H1 (cell line): ENCODE measurements at regions not wholly inside any gene's neighbourhood (a gene's known extent, or its start where the extent isn't known, plus 50 kb on each side); places are given as distances from the start of the nearest gene placed in this dataset.

ENCODE experiments used
- BRCA1 ChIP-seq: IDR thresholded peaks from 2 replicates; pipeline ENCODE4 v1.6.1; 2012; ENCODE audit warnings: low read depth, low read length, improper control_type of control experiment
- CHD7 ChIP-seq: fragments of 300-600 bp; sonication (generic); IDR thresholded peaks from 2 replicates; pipeline ENCODE4 v1.7.1; 2012; ENCODE audit warnings: low read length, moderate library complexity, mild to moderate bottlenecking, inconsistent platforms; ENCODE audit not compliant: insufficient replicate concordance
- E2F6 ChIP-seq: IDR thresholded peaks from 2 replicates; pipeline ENCODE4 v1.6.1; 2012; ENCODE audit warnings: inconsistent platforms
- EP300 ChIP-seq, 2 experiments: IDR thresholded peaks; 1 replicate in 1 of 2; 2 replicates in 1 of 2; pipeline ENCODE4 v1.6.1; 2011 to 2012; ENCODE audit warnings: low read depth in 2 of 2, low read length in 2 of 2, mild to moderate bottlenecking in 2 of 2, borderline replicate concordance in 1 of 2, inconsistent platforms in 1 of 2, moderate library complexity in 1 of 2
- GTF2F1 ChIP-seq: IDR thresholded peaks from 2 replicates; pipeline ENCODE4 v1.6.1; 2012; ENCODE audit warnings: low read depth, low read length, improper control_type of control experiment, borderline replicate concordance
- KDM1A ChIP-seq: fragments of 200-600, 300-600 bp; sonication (generic); IDR thresholded peaks from 2 replicates; pipeline ENCODE4 v1.7.1; 2016; ENCODE audit warnings: mild to moderate bottlenecking, low read length, borderline replicate concordance
- NRF1 ChIP-seq: IDR thresholded peaks from 2 replicates; pipeline ENCODE4 v1.6.1; 2011; ENCODE audit warnings: mild to moderate bottlenecking, low read depth, low read length, improper control_type of control experiment
- SUZ12 ChIP-seq: fragments of 200-600 bp; sonication (generic); IDR thresholded peaks from 2 replicates; pipeline ENCODE4 v1.6.1; 2012; ENCODE audit warnings: mild to moderate bottlenecking, inconsistent platforms, low read length, moderate library complexity, mixed read lengths

GRCh38 chr9:120043448-120043847 lies 536.5 kb downstream of the CDK5RAP2 start (continued):
- no peak for TF ChIP-seq CHD7
- no peak for TF ChIP-seq BRCA1
- TF ChIP-seq E2F6: no peak
- TF ChIP-seq SUZ12: no peak
- no peak for TF ChIP-seq KDM1A
- no peak for TF ChIP-seq NRF1
- TF ChIP-seq GTF2F1: no peak
- no peak for TF ChIP-seq EP300 (IDR thresholded peaks at IDR 0.05; ENCODE audit: borderline replicate concordance in 1 of 2, low read depth in 2 of 2, low read length in 2 of 2)
